ENCODE measurements at regions not wholly inside any gene's neighbourhood (a gene's known extent, or its start where the extent isn't known, plus 50 kb on each side); places are given as distances from the start of the nearest gene placed in this dataset.

DNA sequence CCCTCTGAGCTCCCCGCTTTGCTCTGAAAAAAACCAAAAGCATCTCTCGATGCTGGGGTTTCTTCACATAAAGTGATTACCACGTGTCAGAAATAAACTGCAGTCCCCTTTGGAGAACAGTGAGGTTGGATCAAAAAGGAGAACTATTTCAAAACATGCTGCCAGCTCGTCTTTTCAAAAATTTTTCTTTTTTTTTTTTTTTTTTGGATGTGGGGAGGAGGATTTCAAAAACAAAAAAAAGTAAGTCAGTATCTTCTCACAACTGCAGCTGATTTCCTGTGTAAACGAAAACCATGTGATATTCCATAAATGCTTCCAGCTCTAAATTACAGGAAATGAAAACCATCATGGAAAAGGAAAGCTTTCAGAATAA lies 155.0 kb upstream of the LYZL2 start:
- TF ChIP-seq, protein P1, sequence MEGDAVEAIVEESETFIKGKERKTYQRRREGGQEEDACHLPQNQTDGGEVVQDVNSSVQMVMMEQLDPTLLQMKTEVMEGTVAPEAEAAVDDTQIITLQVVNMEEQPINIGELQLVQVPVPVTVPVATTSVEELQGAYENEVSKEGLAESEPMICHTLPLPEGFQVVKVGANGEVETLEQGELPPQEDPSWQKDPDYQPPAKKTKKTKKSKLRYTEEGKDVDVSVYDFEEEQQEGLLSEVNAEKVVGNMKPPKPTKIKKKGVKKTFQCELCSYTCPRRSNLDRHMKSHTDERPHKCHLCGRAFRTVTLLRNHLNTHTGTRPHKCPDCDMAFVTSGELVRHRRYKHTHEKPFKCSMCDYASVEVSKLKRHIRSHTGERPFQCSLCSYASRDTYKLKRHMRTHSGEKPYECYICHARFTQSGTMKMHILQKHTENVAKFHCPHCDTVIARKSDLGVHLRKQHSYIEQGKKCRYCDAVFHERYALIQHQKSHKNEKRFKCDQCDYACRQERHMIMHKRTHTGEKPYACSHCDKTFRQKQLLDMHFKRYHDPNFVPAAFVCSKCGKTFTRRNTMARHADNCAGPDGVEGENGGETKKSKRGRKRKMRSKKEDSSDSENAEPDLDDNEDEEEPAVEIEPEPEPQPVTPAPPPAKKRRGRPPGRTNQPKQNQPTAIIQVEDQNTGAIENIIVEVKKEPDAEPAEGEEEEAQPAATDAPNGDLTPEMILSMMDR (IDR thresholded peaks at IDR 0.05; ENCODE audit: low read depth, low read length, poor library complexity, severe bottlenecking) = no peak
- no peak for TF ChIP-seq EZH2phosphoT487 (IDR thresholded peaks at IDR 0.05; ENCODE audit: borderline replicate concordance, low read length)
